ENCODE measurements at regions not wholly inside any gene's neighbourhood (a gene's known extent, or its start where the extent isn't known, plus 50 kb on each side); places are given as distances from the start of the nearest gene placed in this dataset.
"Not testable (repeated sequence)": the region's sequence is repeated elsewhere in the genome, so short reads cannot be mapped to it uniquely, and the experiment has no call there.

DNA sequence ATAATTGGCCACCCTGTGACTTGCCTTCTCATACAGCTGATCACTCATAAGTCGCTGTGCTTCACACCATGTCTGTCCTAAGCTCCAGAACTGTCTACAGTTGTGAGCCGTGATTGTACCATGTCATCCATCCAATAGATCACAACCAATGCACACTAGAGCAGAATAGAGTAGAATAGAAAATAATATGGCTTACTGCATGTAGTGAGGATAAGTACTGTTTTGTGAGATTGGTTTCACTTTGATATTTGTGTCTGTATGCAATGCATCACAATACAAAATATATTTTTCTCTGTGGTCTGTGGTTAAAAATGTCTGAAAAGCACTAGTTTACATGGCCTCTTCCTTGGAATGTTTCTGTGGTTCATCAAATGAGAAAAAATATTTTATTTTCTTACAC lies 237.6 kb upstream of the PRKD1 start:
- DNase-seq: no peak

DNA sequence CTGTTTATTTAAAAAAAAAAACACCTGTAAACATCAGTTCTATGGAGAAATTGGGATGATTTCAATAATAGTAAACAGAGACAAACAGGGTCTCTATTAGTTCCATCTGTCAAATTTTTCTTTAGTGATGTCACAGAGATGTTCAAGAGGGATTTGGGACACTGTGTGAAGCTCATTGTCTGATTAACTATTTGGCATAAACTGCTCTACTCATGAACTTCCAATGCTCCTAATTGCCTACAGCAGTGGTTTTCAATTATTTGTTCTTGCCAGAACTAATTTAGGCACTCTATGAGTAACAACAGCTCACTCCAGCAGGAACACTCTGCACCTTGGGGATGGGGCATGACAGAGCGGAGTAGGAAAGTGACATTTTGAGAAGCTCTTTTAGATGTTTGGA lies 250.1 kb upstream of the PRKD1 start:
- DNase-seq: no peak

- no peak for DNase-seq
Measured at GRCh38 chr14:30179381-30180130, 251.9 kb upstream of the PRKD1 start.

GRCh38 chr14:30180219-30180618 lies 252.6 kb upstream of the PRKD1 start:
- DNase-seq: no peak

DNA sequence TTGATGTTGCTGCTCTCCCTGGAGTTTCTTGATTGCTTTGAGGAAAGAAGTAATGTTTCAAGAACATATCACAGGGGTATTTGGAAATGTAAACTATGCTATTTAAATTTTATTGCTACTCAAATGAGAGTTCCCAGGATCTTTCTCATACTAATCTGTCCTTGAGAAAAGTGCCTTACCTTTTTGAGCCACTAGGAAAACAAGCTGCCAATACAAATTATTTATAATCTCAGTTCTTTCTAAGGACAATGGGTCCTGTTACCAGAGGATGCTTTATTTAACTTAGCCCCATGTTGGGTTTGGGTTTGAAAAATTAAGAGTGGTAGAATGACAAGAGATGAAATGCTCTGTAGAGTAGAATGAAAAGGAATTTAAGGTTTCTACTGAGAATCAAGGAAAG lies 258.2 kb upstream of the PRKD1 start:
- DNase-seq: no peak

DNA sequence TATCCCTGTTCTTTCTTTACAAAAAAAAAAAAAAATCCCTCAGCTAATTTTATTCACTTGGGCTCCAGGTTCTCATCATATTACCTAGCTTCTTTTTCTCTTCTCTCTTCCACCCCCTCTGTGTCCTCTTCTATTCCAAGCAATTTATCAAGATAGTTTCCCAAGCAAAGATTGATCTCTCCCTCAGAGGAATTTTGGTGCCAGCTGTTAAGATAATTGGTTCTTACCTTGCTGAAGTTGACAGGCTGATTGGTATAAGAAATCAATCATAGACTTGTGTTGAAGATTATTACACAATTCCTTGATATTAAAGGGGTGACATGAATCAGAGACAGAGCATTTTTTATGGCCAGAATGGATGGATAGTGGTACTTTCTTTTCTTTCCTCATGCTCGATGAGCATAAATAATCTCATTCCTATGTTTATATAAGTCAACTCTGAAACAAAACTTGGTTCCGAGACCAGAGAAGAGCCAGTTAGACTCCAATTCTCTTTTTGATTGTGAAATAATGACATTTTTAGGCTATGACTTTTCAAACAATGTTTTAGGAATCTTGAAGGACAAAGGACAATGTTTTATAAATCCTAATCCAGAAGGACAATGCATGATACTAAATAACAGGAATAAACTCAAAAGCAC lies 264.1 kb upstream of the PRKD1 start:
- DNase-seq: no peak

DNA sequence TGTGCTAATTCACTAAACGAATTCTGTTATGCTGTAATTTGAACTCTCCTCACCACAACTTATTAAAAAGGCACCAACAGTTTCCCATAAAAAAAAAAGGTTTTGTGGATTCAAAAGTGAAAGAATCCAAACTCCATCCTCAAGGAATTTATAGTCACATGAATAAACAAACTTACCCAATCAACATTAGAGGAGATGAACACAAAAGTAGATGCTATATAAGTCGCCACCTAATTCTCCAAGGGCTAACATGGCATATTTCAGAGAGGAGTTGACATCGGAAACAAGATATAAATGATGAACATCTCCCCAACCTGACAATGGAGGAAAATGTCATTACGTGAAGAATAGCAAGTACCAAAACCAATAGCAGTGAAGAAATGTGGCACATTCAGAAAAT lies 265.5 kb upstream of the PRKD1 start:
- no peak for DNase-seq

DNA sequence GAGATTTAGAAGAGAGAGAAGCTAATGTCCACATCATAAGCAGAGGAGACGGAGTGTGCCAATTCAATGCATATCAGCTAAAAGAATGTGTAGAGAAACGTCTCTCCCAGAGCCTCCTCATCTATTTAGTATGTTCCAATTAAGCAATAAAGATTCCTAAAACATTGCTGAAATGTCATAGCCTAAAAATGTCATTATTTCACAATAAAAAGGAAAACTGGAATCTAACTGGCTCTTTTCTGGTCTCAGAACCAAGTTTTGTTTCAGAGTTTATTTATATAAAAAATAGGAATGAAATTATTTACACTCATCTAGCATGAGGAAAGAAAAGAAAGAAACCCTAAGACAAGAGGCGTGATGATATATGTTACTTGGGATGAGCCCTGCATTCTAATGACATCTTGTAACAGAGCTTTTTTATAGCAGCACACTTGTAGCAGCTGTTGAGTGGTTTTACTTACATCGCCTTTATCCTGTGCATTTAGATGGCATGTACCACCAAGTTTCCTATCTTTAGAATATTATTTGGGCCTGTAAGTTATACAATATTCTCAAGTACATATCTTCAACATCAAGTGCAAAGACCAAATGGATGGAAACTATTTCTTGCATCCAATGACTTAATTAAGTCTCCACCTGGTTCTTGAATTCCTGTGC lies 266.3 kb upstream of the PRKD1 start:
- DNase-seq: no peak

- DNase-seq: no peak
Measured at GRCh38 chr14:30194741-30195148, 267.1 kb upstream of the PRKD1 start.

GRCh38 chr14:30195941-30196340 lies 268.3 kb upstream of the PRKD1 start:
- no peak for DNase-seq

- no peak for DNase-seq
Measured at GRCh38 chr14:30196861-30197260, 269.2 kb upstream of the PRKD1 start.

- not testable (repeated sequence) for DNase-seq
Measured at GRCh38 chr14:30198720-30199119, 271.1 kb upstream of the PRKD1 start.

DNA sequence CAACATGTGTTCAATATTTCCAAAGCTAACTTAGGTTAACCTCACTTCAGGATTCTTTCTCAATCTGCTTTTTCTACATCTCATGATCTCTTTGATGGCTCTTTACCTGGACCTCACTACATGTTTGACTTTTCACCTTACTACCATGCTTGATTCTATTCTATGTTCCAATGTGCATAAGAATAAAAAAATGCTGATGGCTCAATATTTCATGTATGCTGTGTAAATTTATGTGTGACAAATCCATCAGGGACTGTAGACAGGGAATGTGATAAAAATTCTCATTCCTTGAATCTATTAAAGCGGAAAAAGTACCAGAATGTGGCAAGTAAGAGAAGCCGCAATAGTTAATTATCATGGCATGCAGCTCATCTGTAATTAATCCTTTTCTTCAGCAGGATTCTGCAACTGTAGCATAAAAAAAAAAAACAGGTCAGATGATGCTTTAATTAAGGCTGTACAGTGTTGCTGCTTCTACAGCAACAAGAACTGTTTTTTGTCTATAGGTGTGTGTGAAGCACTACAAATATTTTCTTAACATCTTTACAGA lies 276.9 kb upstream of the PRKD1 start:
- DNase-seq: no peak

GRCh38 chr14:30209136-30209535 lies 281.5 kb upstream of the PRKD1 start:
- DNase-seq: no peak

DNA sequence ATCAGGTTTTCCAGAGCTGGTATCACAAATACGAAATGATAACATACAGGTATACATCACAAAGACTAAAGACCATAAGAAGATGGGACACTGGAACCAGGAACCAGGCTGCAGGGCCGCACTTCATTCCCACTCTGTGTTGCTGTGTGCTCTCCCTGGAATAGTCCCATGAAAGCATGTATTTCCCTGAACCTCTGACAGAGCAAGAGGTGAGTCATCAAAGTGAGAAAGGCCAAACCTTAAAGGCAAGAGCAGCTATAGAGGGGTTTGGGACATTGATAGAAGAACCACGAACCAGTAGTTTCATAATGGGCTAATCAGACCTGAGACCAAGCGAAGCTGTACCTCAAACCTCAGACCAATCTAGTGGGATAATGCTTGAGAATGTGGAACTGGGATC lies 283.0 kb upstream of the PRKD1 start:
- no peak for DNase-seq

DNA sequence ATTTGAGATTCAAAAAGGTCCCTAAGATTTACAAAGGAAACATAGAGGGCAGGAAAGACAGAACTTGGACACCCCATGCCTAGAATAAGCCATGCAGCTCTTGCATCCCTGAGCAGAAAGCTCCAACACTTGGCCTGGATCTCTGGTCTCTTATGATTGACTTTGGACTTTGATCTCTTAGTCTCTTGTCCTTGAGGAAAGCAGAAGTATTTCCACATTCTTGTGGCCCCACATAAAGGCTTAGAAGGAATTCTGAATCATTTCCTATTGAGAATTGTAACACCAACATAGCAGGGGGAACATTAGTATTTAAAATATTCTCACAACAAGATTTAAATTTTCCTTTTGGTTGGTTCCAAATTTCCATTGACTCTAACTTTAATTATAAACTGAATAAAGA lies 283.7 kb upstream of the PRKD1 start:
- no peak for DNase-seq

DNA sequence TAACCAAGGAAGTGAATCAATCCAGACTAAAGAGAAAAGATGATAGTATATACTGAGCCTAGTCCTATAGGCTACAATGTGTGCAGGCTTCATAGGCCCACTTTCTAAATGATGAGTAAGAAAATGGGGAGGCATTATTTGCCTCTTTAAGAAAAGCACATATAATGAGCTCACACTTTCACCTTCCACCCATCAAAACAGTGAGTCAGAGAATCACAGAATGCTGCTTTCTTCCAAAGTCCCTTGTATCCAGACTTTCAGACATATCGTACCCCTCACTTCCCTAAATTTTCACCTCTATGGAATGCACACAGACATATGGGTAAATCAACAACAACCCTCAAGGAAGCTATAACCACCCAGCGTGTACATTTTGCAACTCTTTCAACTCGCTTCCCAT lies 286.4 kb upstream of the PRKD1 start:
- no peak for DNase-seq

GRCh38 chr14:30214461-30215090 lies 286.9 kb upstream of the PRKD1 start:
- no peak for DNase-seq

- DNase-seq: no peak
Measured at GRCh38 chr14:30218907-30219306, 291.3 kb upstream of the PRKD1 start.

DNA sequence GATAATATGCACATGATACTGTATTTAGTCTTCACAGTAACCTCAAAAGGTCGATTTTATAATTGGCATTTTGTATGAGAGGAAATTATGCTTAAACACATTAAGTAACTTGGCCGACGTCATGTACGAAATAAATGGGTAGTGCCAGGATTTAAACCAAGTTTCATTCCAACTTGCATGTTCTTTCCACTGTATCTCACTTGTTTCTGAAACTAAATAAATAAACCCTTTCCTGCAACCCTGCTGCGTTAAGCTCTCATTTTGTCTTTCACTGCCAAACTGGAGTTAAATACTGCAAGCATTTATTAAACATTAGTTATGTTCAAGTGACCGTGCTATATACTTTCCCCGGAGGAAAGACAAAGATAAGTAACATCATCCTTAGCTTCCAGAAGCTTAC lies 293.9 kb upstream of the PRKD1 start:
- DNase-seq: no peak

DNA sequence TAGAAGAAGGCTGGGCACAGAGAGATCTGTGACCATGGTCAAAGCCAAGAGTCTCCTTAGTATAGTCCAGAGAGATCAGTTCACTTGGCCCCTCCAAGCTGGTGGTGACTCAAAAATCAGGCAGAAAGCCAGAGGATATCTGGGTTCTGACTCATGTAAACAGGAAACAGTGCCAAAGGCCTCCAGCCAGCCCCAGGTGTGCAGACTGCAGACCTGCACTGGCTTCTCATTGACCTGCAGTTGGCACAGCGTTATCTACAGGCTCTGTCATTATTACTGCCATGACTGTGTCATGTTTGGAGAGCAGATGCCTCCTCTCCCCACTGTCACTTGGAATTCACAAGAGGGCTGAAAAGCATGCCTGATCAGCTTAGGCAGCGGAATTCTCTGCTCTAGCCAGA lies 295.7 kb upstream of the PRKD1 start:
- DNase-seq: no peak

DNA sequence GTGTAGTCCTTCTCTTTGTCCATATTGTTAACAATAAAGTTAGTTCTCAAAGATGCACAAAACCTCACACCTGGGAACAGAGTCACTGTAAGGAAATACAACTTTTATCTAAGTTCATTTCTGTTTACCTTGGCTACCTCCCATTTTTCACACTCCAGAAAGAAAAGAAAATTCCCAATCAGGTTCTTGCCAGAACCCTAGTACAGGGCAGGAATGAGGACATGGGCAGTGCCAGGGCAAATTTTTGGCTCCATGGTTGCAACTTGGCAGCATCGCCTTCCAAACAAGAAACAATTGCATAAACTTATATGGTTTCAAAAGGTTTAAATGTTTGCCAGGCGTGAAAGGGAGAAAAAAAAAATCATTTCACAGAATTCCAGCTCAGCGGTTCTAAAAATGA lies 296.3 kb upstream of the PRKD1 start:
- no peak for DNase-seq

GRCh38 chr14:30225176-30225575 lies 297.5 kb upstream of the PRKD1 start:
- no peak for DNase-seq

DNA sequence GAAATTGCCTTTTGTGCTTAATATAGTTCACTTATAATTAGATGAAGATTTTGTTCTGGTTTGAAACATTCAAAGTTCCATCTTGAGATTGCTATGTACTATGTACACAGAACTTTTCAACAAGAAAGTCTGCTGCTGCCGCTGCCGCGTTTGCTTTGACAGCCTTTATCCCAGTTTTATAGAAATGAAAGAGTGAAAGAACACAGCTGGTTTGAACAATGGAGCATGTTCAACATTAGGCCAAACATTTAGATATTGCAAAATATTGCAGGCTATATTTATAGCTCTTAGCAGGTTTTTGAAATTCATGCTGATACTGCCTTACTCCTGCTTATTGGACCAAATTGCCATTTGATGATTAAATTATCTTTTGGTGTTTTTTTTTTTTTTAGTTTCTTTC lies 299.8 kb upstream of the PRKD1 start:
- DNase-seq: no peak

All from stimulated activated CD4-positive, alpha-beta T cell treated with anti-CD3 and anti-CD28 coated beads, Interleukin-4, amount 100 ng/mL, for 24 hours (primary cell).